GM13976 (cell line): ENCODE measurements at regions not wholly inside any gene's neighbourhood (a gene's known extent, or its start where the extent isn't known, plus 50 kb on each side); places are given as distances from the start of the nearest gene placed in this dataset.
"Not testable (repeated sequence)": the region's sequence is repeated elsewhere in the genome, so short reads cannot be mapped to it uniquely, and the experiment has no call there.

Experiments used
- DNase-seq: peaks from one replicate; pipeline ENCODE4 v3.0.0; 2012; ENCODE audit warnings: low spot score
- in situ Hi-C: fragments of 300-500 bp; cut with MboI; formaldehyde crosslinking; loops from one replicate; pipeline ENCODE4 v1.12.0; 2022; ENCODE audit warnings: low sequenced_read_pairs, mixed read lengths, inconsistent platforms; ENCODE audit not compliant: unreplicated experiment
- TF ChIP-seq, protein P1 (sequence below): IDR thresholded peaks from 2 replicates; pipeline ENCODE4 v1.5.1; 2012; ENCODE audit warnings: borderline replicate concordance, mild to moderate bottlenecking; ENCODE audit not compliant: insufficient read depth; ENCODE audit errors: extremely low read depth, missing control alignments, control extremely low read depth

DNA sequence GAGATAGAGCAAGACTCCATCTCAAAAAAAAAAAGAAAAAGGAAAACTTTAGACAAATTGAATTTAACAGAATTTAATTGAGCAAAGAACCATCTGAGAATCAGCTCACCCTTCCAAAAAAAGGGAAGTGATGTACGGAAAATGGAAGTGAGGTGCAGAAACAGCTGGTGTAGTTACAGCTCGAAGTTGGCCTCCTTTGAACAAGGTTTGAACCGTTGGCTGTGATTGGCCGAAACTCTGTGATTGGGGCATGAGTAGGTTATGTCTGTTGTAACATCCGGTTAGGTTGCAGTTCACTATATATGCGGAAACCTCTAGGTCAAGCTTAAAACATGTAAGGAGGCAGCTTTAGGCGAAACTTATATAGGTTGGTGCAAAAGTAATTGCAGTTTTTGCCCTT, 97.9 kb upstream of the KIF26B start:
- in situ Hi-C loops, result no loop called here
- TF ChIP-seq, protein P1, sequence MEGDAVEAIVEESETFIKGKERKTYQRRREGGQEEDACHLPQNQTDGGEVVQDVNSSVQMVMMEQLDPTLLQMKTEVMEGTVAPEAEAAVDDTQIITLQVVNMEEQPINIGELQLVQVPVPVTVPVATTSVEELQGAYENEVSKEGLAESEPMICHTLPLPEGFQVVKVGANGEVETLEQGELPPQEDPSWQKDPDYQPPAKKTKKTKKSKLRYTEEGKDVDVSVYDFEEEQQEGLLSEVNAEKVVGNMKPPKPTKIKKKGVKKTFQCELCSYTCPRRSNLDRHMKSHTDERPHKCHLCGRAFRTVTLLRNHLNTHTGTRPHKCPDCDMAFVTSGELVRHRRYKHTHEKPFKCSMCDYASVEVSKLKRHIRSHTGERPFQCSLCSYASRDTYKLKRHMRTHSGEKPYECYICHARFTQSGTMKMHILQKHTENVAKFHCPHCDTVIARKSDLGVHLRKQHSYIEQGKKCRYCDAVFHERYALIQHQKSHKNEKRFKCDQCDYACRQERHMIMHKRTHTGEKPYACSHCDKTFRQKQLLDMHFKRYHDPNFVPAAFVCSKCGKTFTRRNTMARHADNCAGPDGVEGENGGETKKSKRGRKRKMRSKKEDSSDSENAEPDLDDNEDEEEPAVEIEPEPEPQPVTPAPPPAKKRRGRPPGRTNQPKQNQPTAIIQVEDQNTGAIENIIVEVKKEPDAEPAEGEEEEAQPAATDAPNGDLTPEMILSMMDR, result no peak
- DNase-seq, result no peak

DNA sequence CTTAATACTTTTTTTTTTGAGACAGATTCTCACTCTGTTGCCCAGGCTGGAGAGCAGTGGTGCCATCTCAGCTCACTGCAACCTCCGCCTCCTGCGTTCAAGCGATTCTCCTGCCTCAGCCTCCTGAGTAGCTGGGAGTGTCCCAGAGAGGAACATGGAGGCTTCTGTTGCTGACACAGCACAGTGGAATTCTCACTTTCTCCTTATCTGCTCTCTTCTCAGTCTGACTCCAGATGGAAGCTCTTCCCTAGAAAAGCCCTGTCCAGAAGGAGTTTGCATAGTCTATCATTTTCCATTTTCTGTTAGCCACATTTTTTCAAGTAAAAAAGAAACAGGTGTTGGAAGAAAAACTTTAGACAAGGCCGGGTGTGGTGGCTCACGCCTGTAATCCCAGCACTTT, 98.5 kb upstream of the KIF26B start:
- DNase-seq, in situ Hi-C loops: not testable (repeated sequence)

DNA sequence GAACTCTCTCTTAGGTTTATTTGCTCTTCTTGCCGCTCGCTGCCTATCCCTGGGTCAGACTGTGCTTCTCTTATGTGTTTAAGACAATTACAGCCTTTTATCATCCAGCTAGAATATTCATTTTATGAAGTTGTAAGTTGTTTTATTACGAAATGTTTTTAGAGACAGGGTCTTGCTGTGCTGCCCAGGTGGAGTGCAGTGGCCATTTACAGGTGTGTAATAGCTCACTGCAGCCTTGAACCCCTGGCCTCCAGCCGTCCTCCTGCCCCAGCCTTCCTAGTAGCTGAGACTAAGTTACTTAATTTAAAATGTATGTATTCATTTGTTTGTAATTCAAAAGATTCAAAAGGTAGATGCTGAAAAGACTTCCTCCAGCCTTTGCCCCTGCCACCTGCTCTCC, 99.0 kb upstream of the KIF26B start:
- in situ Hi-C loops, result no loop called here
- DNase-seq, result no peak
- TF ChIP-seq, protein P1, result no peak

DNA sequence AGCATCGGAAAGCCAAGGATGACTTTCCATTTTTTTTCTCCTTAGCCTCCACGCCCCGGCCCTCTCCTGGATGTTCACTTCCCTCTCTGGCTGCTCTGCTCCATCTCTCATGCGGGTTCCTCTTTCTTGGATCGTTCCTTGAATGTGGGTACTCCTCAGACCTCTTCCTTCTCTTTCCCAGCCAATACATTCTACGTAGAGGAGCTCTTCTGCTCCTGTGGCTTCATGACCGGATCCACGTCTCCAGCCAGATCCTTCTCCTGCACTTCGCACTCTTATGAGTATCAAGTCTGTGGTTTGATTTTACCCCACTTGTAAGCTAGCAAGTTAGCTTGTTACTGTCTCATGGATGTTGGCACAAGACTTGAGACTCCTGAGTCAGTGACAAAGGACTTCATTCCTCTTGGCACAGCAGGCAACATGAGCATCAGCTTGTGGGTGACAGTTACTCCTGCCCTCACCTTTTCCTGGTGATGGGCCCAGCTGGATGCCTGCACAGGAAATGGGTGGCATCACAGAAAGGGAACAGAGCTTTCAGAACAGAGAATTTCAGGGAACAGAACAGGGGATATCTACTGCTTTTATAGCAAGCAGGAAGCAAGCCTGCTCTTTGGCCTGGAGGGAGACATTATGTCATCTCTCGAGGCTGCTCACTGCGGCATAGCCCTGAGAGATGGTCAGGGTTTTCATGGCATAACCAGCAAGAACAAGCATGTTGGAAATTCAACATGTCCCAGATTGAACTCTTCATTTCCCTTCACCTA, 100.1 kb upstream of the KIF26B start:
- TF ChIP-seq, protein P1, result no peak
- in situ Hi-C loops, result no loop called here
- DNase-seq, result no peak

DNA sequence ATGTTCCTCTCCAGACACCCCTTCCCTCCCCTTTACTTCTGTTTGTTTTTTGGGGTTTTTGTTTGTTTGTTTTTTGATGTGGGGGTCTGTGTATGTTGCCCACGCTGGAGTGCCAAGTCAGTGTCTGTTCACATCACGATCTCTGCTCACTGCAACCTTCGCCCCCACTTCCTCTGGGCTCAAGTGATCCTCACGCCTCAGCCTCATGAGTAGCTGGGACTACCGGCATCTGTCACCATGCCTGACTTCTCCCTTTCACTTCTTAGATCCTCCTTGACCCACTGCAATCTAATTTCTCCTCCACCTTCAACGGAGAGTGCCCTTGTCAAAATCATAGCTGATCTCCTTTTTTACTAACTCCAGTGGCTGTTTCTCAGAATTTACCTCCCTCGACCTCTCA, 100.7 kb upstream of the KIF26B start:
- in situ Hi-C loops, result no loop called here
- no peak for DNase-seq
- TF ChIP-seq, protein P1, result no peak

DNA sequence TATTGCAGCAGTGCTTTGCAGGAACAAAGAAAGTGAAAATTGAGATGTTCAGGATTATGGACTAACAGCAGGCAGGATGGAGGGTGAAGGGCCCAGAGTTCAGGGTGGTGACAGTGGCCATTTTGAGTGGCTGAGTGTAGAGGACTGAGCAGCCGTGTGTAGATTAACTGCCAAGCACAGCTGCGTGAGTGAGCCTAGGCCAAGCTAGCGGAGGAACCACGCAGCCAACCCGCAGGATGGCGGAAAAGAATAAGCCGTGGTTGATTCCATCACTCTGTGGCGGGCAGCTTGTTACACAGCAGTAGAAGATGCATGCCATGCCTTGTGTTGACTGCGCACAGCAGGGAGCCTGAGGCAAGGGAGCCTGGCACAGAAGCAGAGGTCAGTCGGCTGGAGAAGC, 102.5 kb upstream of the KIF26B start:
- in situ Hi-C loops, result no loop called here
- TF ChIP-seq, protein P1, result no peak
- no peak for DNase-seq

DNA sequence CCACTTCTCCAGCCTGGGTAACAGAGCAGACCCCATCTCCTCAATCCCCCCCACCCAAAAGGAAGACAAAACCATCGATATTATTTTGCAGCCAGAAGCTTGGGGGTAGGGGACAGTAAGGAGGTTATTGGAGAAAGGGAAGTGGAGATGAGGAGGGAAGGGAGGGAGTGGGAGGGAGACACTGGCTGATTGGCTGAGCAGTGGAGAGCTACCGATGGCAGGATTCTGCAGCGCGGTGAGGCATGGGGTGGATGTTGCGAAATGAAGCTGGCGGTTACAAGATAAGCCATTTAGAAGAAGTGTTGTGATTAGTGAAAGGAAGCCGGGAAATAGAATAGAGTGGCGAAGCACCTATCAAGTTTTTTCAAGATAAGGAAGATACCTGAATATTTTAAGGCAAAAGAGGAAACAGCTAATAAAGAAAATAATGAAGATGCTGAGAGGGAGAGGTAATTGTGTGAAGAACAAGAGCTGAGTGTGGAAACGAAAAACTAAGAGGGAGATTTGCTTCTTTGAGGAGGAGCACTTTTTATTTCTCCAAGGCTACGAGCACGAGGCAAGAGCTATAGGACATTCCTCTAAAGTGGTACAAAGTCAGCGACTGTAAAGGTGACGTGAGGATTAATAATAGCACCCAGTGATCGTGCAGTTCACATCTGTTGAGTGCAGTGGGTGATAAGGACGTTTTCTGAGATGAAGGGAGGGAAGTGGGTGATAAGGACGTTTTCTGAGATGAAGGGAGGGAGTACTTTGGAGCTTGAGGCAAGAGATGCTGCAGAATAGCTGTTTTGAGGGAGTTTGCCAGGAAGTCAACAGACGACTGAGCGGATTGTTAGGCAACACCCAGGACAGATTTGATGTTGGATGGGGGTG, 103.2 kb upstream of the KIF26B start:
- TF ChIP-seq, protein P1, result no peak
- in situ Hi-C loops, result no loop called here
- DNase-seq, result no peak
